ENCODE measurements at regions not wholly inside any gene's neighbourhood (a gene's known extent, or its start where the extent isn't known, plus 50 kb on each side); places are given as distances from the start of the nearest gene placed in this dataset.

- TF ChIP-seq CTCF (IDR thresholded peaks at IDR 0.05) (no peak), POLR2A (IDR thresholded peaks at IDR 0.05) (no peak)
These were observed 566.7 kb upstream of the TENM3 start for GRCh38 chr4:181676546-181676945.

Data from heart left ventricle (tissue), 13 donors.